SK-N-SH (cell line): ENCODE measurements at regions not wholly inside any gene's neighbourhood (a gene's known extent, or its start where the extent isn't known, plus 50 kb on each side); places are given as distances from the start of the nearest gene placed in this dataset.

Experiments
- EP300 ChIP-seq, 2 experiments: IDR thresholded peaks; 2 replicates each; pipeline versions ENCODE4 v1.4.0 to v1.6.1; 2012; ENCODE audit warnings: borderline replicate concordance in 1 of 2, low read depth in 1 of 2, low read length in 1 of 2
- TF ChIP-seq, protein P1 (sequence below): fragments of 200-600 bp; sonication (generic); IDR thresholded peaks from 2 replicates; pipeline ENCODE4 v1.6.1; 2017; ENCODE audit warnings: antibody characterized with exemption, mild to moderate bottlenecking, moderate library complexity

DNA sequence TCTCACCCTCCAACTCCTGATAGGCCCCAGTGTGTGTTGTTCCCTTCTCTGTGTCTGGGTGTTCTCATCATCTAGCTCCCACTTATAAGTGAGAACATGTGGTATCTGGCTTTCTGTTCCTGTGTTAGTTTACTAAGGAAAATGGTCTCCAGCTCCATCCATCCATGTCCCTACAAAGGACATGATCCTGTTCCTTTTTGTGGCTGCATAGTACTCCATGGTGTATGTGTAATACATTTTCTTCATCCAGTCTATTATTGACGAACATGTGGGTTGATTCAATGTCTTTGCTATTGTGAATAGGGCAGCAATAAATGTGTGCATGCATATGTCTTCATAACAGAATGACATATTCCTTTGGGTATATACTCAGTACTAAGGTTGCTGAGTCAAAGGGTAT is 1397.0 kb downstream of the UQCRFS1 start:
- TF ChIP-seq, protein P1, sequence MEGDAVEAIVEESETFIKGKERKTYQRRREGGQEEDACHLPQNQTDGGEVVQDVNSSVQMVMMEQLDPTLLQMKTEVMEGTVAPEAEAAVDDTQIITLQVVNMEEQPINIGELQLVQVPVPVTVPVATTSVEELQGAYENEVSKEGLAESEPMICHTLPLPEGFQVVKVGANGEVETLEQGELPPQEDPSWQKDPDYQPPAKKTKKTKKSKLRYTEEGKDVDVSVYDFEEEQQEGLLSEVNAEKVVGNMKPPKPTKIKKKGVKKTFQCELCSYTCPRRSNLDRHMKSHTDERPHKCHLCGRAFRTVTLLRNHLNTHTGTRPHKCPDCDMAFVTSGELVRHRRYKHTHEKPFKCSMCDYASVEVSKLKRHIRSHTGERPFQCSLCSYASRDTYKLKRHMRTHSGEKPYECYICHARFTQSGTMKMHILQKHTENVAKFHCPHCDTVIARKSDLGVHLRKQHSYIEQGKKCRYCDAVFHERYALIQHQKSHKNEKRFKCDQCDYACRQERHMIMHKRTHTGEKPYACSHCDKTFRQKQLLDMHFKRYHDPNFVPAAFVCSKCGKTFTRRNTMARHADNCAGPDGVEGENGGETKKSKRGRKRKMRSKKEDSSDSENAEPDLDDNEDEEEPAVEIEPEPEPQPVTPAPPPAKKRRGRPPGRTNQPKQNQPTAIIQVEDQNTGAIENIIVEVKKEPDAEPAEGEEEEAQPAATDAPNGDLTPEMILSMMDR: no peak
- no peak for TF ChIP-seq EP300 (IDR thresholded peaks at IDR 0.05; ENCODE audit: borderline replicate concordance in 1 of 2, low read depth in 1 of 2, low read length in 1 of 2)
